Nephron progenitor cell (in vitro differentiated cells): ENCODE measurements at regions not wholly inside any gene's neighbourhood (a gene's known extent, or its start where the extent isn't known, plus 50 kb on each side); places are given as distances from the start of the nearest gene placed in this dataset.
"Not testable (repeated sequence)": the region's sequence is repeated elsewhere in the genome, so short reads cannot be mapped to it uniquely, and the experiment has no call there.

Source experiments
- DNase-seq: peaks from one replicate; pipeline ENCODE4 v3.0.0; 2021
- H3K27ac Mint-ChIP-seq: 2 replicates; pipeline ENCODE4 v1.8.0; 2021; ENCODE audit warnings: mild to moderate bottlenecking, moderate library complexity, mixed read lengths
- H3K27me3 Mint-ChIP-seq: 2 replicates; pipeline ENCODE4 v1.8.0; 2021; ENCODE audit warnings: mild to moderate bottlenecking, low read depth, mixed read lengths; ENCODE audit not compliant: poor library complexity
- H3K36me3 Mint-ChIP-seq: 2 replicates; pipeline ENCODE4 v1.8.0; 2021; ENCODE audit warnings: low read depth, mixed read lengths
- H3K4me1 Mint-ChIP-seq: 2 replicates; pipeline ENCODE4 v1.8.0; 2021; ENCODE audit warnings: mixed read lengths
- H3K4me3 Mint-ChIP-seq: 2 replicates; pipeline ENCODE4 v1.8.0; 2021; ENCODE audit warnings: mild to moderate bottlenecking, moderate library complexity, mixed read lengths
- H3K9me3 Mint-ChIP-seq: 2 replicates; pipeline ENCODE4 v1.8.0; 2021; ENCODE audit warnings: mild to moderate bottlenecking, moderate library complexity, mixed read lengths
- TF ChIP-seq, protein P1 (sequence below): fragments of 200-600 bp; sonication (generic); IDR thresholded peaks from 2 replicates; pipeline ENCODE4 v1.5.0; 2021; ENCODE audit warnings: antibody characterized with exemption

DNA sequence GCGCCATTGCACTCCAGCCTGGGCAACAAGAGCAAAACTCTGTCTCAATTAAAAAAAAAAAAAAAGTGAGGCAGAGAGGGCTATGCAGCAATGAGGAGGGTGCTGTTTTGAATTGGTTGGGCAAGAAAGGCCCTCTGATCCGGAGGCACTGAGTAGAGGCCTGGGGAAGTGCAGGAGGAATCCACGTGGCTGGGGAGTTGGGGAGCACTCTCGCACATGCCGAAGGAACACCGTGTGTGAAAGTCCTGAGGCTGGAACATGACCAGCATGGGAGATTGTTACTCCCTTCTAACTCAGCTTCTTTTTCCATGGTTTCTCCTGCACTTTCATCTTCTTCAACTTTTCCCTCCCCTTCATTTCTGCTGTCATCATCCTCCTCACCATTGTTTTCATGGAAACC lies 347.9 kb upstream of the HS6ST1 start:
- Mint-ChIP-seq H3K27me3 (peaks cover 16% of the 10 kb centered on the region), H3K36me3 (no peaks in the 10 kb centered on the region), H3K9me3 (peaks cover 10% of the 10 kb centered on the region), H3K4me3 (no peak overlapping the region), H3K27ac (no peak overlapping the region), H3K4me1 (peaks cover 10% of the 10 kb centered on the region)
- DNase-seq = no peak
- TF ChIP-seq, protein P1, sequence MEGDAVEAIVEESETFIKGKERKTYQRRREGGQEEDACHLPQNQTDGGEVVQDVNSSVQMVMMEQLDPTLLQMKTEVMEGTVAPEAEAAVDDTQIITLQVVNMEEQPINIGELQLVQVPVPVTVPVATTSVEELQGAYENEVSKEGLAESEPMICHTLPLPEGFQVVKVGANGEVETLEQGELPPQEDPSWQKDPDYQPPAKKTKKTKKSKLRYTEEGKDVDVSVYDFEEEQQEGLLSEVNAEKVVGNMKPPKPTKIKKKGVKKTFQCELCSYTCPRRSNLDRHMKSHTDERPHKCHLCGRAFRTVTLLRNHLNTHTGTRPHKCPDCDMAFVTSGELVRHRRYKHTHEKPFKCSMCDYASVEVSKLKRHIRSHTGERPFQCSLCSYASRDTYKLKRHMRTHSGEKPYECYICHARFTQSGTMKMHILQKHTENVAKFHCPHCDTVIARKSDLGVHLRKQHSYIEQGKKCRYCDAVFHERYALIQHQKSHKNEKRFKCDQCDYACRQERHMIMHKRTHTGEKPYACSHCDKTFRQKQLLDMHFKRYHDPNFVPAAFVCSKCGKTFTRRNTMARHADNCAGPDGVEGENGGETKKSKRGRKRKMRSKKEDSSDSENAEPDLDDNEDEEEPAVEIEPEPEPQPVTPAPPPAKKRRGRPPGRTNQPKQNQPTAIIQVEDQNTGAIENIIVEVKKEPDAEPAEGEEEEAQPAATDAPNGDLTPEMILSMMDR = no peak

- no peak overlapping the region for H3K27ac Mint-ChIP-seq
- no peak overlapping the region for H3K4me3 Mint-ChIP-seq
- peaks cover 6% of the 10 kb centered on the region for H3K4me1 Mint-ChIP-seq
- H3K36me3 Mint-ChIP-seq = no peaks in the 10 kb centered on the region
- H3K27me3 Mint-ChIP-seq = peaks cover 9% of the 10 kb centered on the region
- peaks cover 12% of the 10 kb centered on the region for H3K9me3 Mint-ChIP-seq
- DNase-seq = no peak
- TF ChIP-seq, protein P1 = no peak
These were observed 348.7 kb upstream of the HS6ST1 start for GRCh38 chr2:128667391-128667790.

GRCh38 chr2:128668946-128669345 lies 350.3 kb upstream of the HS6ST1 start:
- Mint-ChIP-seq H3K36me3 (no peaks in the 10 kb centered on the region), H3K27ac (no peak overlapping the region), H3K27me3 (peaks cover 5% of the 10 kb centered on the region), H3K9me3 (peaks cover 26% of the 10 kb centered on the region), H3K4me1 (peaks cover 6% of the 10 kb centered on the region), H3K4me3 (no peak overlapping the region)
- TF ChIP-seq, protein P1 = no peak
- no peak for DNase-seq

GRCh38 chr2:128670066-128670465 lies 351.4 kb upstream of the HS6ST1 start:
- H3K4me3 Mint-ChIP-seq = no peak overlapping the region
- H3K9me3 Mint-ChIP-seq = peaks cover 29% of the 10 kb centered on the region
- no peak overlapping the region for H3K27ac Mint-ChIP-seq
- TF ChIP-seq, protein P1 = no peak
- peaks cover under 1% of the 10 kb centered on the region for H3K4me1 Mint-ChIP-seq
- H3K36me3 Mint-ChIP-seq = no peaks in the 10 kb centered on the region
- H3K27me3 Mint-ChIP-seq = peaks cover 5% of the 10 kb centered on the region
- DNase-seq = no peak

GRCh38 chr2:128671981-128672757 lies 353.5 kb upstream of the HS6ST1 start:
- not testable (repeated sequence) for H3K4me3 Mint-ChIP-seq, H3K27ac Mint-ChIP-seq, DNase-seq, H3K36me3 Mint-ChIP-seq, H3K27me3 Mint-ChIP-seq, H3K4me1 Mint-ChIP-seq
- peaks cover 29% of the 10 kb centered on the region for H3K9me3 Mint-ChIP-seq

GRCh38 chr2:128679680-128680079 lies 361.0 kb upstream of the HS6ST1 start:
- not testable (repeated sequence) for DNase-seq, H3K27me3 Mint-ChIP-seq, H3K27ac Mint-ChIP-seq, H3K4me3 Mint-ChIP-seq, H3K9me3 Mint-ChIP-seq, H3K36me3 Mint-ChIP-seq, H3K4me1 Mint-ChIP-seq

GRCh38 chr2:128681507-128681906 lies 362.8 kb upstream of the HS6ST1 start:
- H3K9me3 Mint-ChIP-seq = no peaks in the 10 kb centered on the region
- no peak for DNase-seq
- no peaks in the 10 kb centered on the region for H3K27me3 Mint-ChIP-seq
- H3K4me3 Mint-ChIP-seq = no peak overlapping the region
- H3K27ac Mint-ChIP-seq = no peak overlapping the region
- H3K4me1 Mint-ChIP-seq = peaks cover 5% of the 10 kb centered on the region
- H3K36me3 Mint-ChIP-seq = no peaks in the 10 kb centered on the region
- TF ChIP-seq, protein P1 = no peak
